OCI-LY7 (cell line): ENCODE measurements at regions not wholly inside any gene's neighbourhood (a gene's known extent, or its start where the extent isn't known, plus 50 kb on each side); places are given as distances from the start of the nearest gene placed in this dataset.

Experiments
- BruUV-seq: library from RNA; stranded (reverse); fragments of 400-500 nt; replicated peaks from 2 replicates; lab custom pipeline; 2021; lab: Mats Ljungman, UMichigan
- CTCF ChIA-PET: fragments of 300-600 bp; sonication (Branson Sonifier 250); formaldehyde crosslinking; loops from one replicate; lab custom pipeline; 2022; ENCODE audit warnings: antibody characterized with exemption; ENCODE audit not compliant: unreplicated experiment; lab: Charles Lee
- POLR2A ChIA-PET: fragments of 300-600 bp; sonication (Branson Sonifier 250); formaldehyde crosslinking; loops from one replicate; lab custom pipeline; 2022; ENCODE audit warnings: antibody characterized with exemption; lab: Charles Lee
- DNase-seq: peaks from one replicate; pipeline ENCODE4 v3.0.0-alpha.2; 2015; ENCODE audit warnings: low spot score
- H2AFZ ChIP-seq: fragments of 200-600 bp; sonication (generic), shearing (Covaris generic); 2 replicates; pipeline ENCODE4 v1.6.1; 2014; ENCODE audit warnings: mild to moderate bottlenecking, antibody characterized with exemption, low read length, moderate library complexity
- H3K27ac ChIP-seq: fragments of 200-600 bp; sonication (generic); 2 replicates; pipeline ENCODE4 v1.5.1; 2014; ENCODE audit warnings: mixed run types, low read depth, mild to moderate bottlenecking, moderate library complexity, low read length, inconsistent platforms; ENCODE audit not compliant: poor library complexity, severe bottlenecking
- H3K36me3 ChIP-seq: fragments of 200-600 bp; sonication (generic); 2 replicates; pipeline ENCODE4 v1.6.1; 2014; ENCODE audit warnings: mild to moderate bottlenecking, antibody characterized with exemption, low read length, moderate library complexity, mixed read lengths; ENCODE audit not compliant: insufficient read depth
- H3K4me1 ChIP-seq: fragments of 200-600 bp; sonication (generic); 2 replicates; pipeline ENCODE4 v1.5.1; 2014; ENCODE audit warnings: mild to moderate bottlenecking, low read length; ENCODE audit not compliant: insufficient read depth, poor library complexity, severe bottlenecking
- H3K4me2 ChIP-seq: fragments of 200-600 bp; sonication (generic); 2 replicates; pipeline ENCODE4 v1.6.1; 2014; ENCODE audit warnings: mild to moderate bottlenecking, low read length
- H3K4me3 ChIP-seq: fragments of 200-600 bp; sonication (generic); 2 replicates; pipeline ENCODE4 v1.5.1; 2014; ENCODE audit warnings: mild to moderate bottlenecking, low read depth, low read length; ENCODE audit not compliant: poor library complexity, severe bottlenecking
- H3K79me2 ChIP-seq: fragments of 200-600 bp; sonication (generic); 2 replicates; pipeline ENCODE4 v1.6.1; 2016; ENCODE audit warnings: low read depth, mild to moderate bottlenecking, low read length, moderate library complexity, mixed read lengths; ENCODE audit not compliant: insufficient read depth
- H3K9me2 ChIP-seq: fragments of 200-600 bp; sonication (generic); 2 replicates; pipeline ENCODE4 v1.6.1; 2016; ENCODE audit warnings: mild to moderate bottlenecking, low read length, mixed read lengths; ENCODE audit not compliant: insufficient read depth
- H3K9me3 ChIP-seq: fragments of 200-600 bp; sonication (generic); 2 replicates; pipeline ENCODE4 v1.6.1; 2014; ENCODE audit warnings: mild to moderate bottlenecking, mixed run types, low read length, mixed read lengths
- H4K20me1 ChIP-seq: fragments of 200-600 bp; sonication (generic); 2 replicates; pipeline ENCODE4 v1.6.1; 2014; ENCODE audit warnings: mild to moderate bottlenecking, antibody characterized with exemption, low read length, moderate library complexity, mixed read lengths; ENCODE audit not compliant: insufficient read depth
- CTCF ChIP-seq: fragments of 200-600 bp; sonication (generic); conservative IDR thresholded peaks from 2 replicates; pipeline ENCODE4 v1.5.1; 2014; ENCODE audit warnings: mild to moderate bottlenecking, antibody characterized with exemption, low read length, moderate library complexity, mixed read lengths
- EZH2phosphoT487 ChIP-seq: fragments of 200-600 bp; sonication (generic); IDR thresholded peaks from 2 replicates; pipeline ENCODE4 v1.6.1; 2018; ENCODE audit warnings: low read depth, borderline replicate concordance, mild to moderate bottlenecking, mixed run types, antibody characterized with exemption, low read length, moderate library complexity, mixed read lengths
- intact Hi-C: fragments of 100-400 bp; cut with micrococcal nuclease; formaldehyde crosslinking; loops from one replicate; pipeline ENCODE4 v1.10.0; 2022; ENCODE audit not compliant: unreplicated experiment

- CTCF ChIA-PET, result no interaction called here
- no TSS peak for BruUV-seq
- no peaks in the 10 kb centered on the region; the same call in 1 of the 2 replicates for H3K36me3 ChIP-seq
- TF ChIP-seq CTCF (no peak), EZH2phosphoT487 (no peak)
- peaks cover 30% of the 10 kb centered on the region for H3K4me1 ChIP-seq
- no peaks in the 10 kb centered on the region for H4K20me1 ChIP-seq
- DNase-seq, result no peak
- intact Hi-C loops, result loop anchor here (10.0 kb wide), 1 partner anchor 422 kb away; no protein-coding TSS in a partner anchor
- H3K27ac ChIP-seq, result no peak overlapping the region
- H3K9me3 ChIP-seq, result peaks cover 30% of the 10 kb centered on the region; the same call in 1 of the 2 replicates
- no peaks in the 10 kb centered on the region for H3K79me2 ChIP-seq
- no peak overlapping the region for H3K4me2 ChIP-seq
- POLR2A ChIA-PET, result interaction anchor here (0.5 kb wide), 1 partner anchor 781 kb away, joined by 3 read pairs; no protein-coding TSS in a partner anchor
- no peak overlapping the region for H3K4me3 ChIP-seq
- H2AFZ ChIP-seq, result no peak overlapping the region
- no peaks in the 10 kb centered on the region for H3K9me2 ChIP-seq
These were observed 367.3 kb downstream of the KCNRG start for GRCh38 chr13:50382511-50382910.

GRCh38 chr13:50382951-50383350, 367.7 kb downstream of the KCNRG start:
- DNase-seq, result no peak
- no peak overlapping the region for H3K4me2 ChIP-seq
- peaks cover 30% of the 10 kb centered on the region; the same call in 1 of the 2 replicates for H3K9me3 ChIP-seq
- POLR2A ChIA-PET, result no interaction called here
- TF ChIP-seq CTCF, result no peak
- no peak for TF ChIP-seq EZH2phosphoT487
- no peaks in the 10 kb centered on the region for H4K20me1 ChIP-seq
- peaks cover 30% of the 10 kb centered on the region for H3K4me1 ChIP-seq
- no peaks in the 10 kb centered on the region for H3K79me2 ChIP-seq
- no peaks in the 10 kb centered on the region for H3K9me2 ChIP-seq
- H2AFZ ChIP-seq, result no peak overlapping the region
- intact Hi-C loops, result loop anchor here (10.0 kb wide), 1 partner anchor 422 kb away; no protein-coding TSS in a partner anchor
- CTCF ChIA-PET, result no interaction called here
- no TSS peak for BruUV-seq
- H3K36me3 ChIP-seq, result no peaks in the 10 kb centered on the region; the same call in 1 of the 2 replicates
- no peak overlapping the region for H3K27ac ChIP-seq
- H3K4me3 ChIP-seq, result no peak overlapping the region

- Histone ChIP-seq H3K4me2 (no peak overlapping the region), H3K4me3 (no peak overlapping the region), H3K4me1 (peaks cover 17% of the 10 kb centered on the region), H3K9me3 (peaks cover 23% of the 10 kb centered on the region; the same call in 1 of the 2 replicates), H3K79me2 (no peaks in the 10 kb centered on the region), H2AFZ (no peak overlapping the region), H4K20me1 (no peaks in the 10 kb centered on the region), H3K36me3 (no peaks in the 10 kb centered on the region; the same call in 1 of the 2 replicates), H3K27ac (no peak overlapping the region), H3K9me2 (no peaks in the 10 kb centered on the region)
- DNase-seq, result no peak
- POLR2A ChIA-PET, result no interaction called here
- intact Hi-C loops, result loop anchor here (5.0 to 10.0 kb wide), 2 partner anchors 77 to 420 kb away; no protein-coding TSS in a partner anchor
- no TSS peak for BruUV-seq
- TF ChIP-seq EZH2phosphoT487, result no peak
- CTCF ChIA-PET, result no interaction called here
These were observed 369.5 kb downstream of the KCNRG start for GRCh38 chr13:50384724-50385123.
